Heart left ventricle (tissue), 16 donors: ENCODE measurements at regions not wholly inside any gene's neighbourhood (a gene's known extent, or its start where the extent isn't known, plus 50 kb on each side); places are given as distances from the start of the nearest gene placed in this dataset.

Experiments
- ATAC-seq, 4 donors: fragments of 200-7000 bp; cut with Tn5 transposase; one replicate each; pipeline ENCODE4 v1.9.1; 2020 to 2022; ENCODE audit warnings: moderate library complexity in 4 of 4, mild to moderate bottlenecking in 3 of 4, moderate number of reproducible peaks in 1 of 4
- DNase-seq, 5 donors: peaks; one replicate each; pipeline ENCODE4 v3.0.0-alpha.2; 2020
- H3K27ac ChIP-seq, 12 donors: fragments of 200-600 bp; sonication (generic) in 4 of 12; one replicate each; pipeline versions ENCODE4 v1.5.0 to v1.8.0; 2016 to 2022; ENCODE audit warnings: mild to moderate bottlenecking in 2 of 12
- H3K27me3 ChIP-seq, 9 donors: fragments of 200-600 bp; sonication (generic) in 2 of 9; one replicate each; pipeline versions ENCODE4 v1.5.1 to v1.8.0; 2016 to 2022; ENCODE audit warnings: mild to moderate bottlenecking in 3 of 9
- H3K36me3 ChIP-seq, 9 donors: fragments of 200-600 bp; sonication (generic) in 2 of 9; one replicate each; pipeline versions ENCODE4 v1.5.0 to v1.8.0; 2018 to 2022; ENCODE audit warnings: mild to moderate bottlenecking in 2 of 9
- H3K4me1 ChIP-seq, 12 donors: fragments of 200-600 bp; sonication (generic) in 4 of 12; one replicate each; pipeline versions ENCODE4 v1.5.0 to v1.8.0; 2016 to 2022; ENCODE audit warnings: mild to moderate bottlenecking in 3 of 12
- H3K4me3 ChIP-seq, 12 donors: fragments of 200-600 bp; sonication (generic) in 4 of 12; one replicate each; pipeline versions ENCODE4 v1.5.0 to v1.8.0; 2017 to 2022; ENCODE audit warnings: mild to moderate bottlenecking in 9 of 12, moderate library complexity in 4 of 12
- H3K9me3 ChIP-seq, 12 donors: fragments of 200-600 bp; sonication (generic) in 4 of 12; one replicate each; pipeline versions ENCODE4 v1.5.0 to v1.8.0; 2016 to 2022; ENCODE audit warnings: mild to moderate bottlenecking in 1 of 12
- POLR2A ChIP-seq, 2 donors: fragments of 450-650 bp; IDR thresholded peaks; one replicate each; pipeline ENCODE4 v1.6.1; 2017; ENCODE audit warnings: antibody characterized with exemption in 2 of 2, mild to moderate bottlenecking in 2 of 2, moderate library complexity in 2 of 2
- WGBS, 4 donors: extraction: QIAGEN DNeasy Blood & Tissue Kit in 2 of 4; methylation state at CpG; one replicate each; pipeline versions ENCODE4 v1.1.5 to v1.1.7; 2013 to 2018; 5-methylcytosine and 5-hydroxymethylcytosine counted together
- intact Hi-C, 10 donors: fragments of 100-400 bp; cut with DNase I; formaldehyde crosslinking; loops; one replicate each; pipeline versions ENCODE4 v1.11.1 to v1.14.2; 2022
- TF ChIP-seq, protein P1 (sequence below), 12 donors: fragments of 200-600 bp; sonication (generic) in 4 of 12; IDR thresholded peaks; one replicate each; pipeline versions ENCODE4 v1.5.0 to v1.8.0; 2018 to 2022; ENCODE audit warnings: antibody characterized with exemption in 12 of 12, mild to moderate bottlenecking in 5 of 12
- donor health status: ischemic (EF 13 %, LVEDD 7.1; RV severe dilation, severe dysfunction).
- donor health status: healthy with polysubstance abuse.
- donor health status: DM: no; HTN: yes; CAD: no.
- donor health status: DM: no; HTN: no; CAD: no.
- donor health status: ischemic (EF 25% LVEDD 6.9; RV normal size, moderate dysfunction).
- donor health status: ischemic (EF 25% LVEDD 5.7; RV mildly dilated, moderate dysfunction).
- donor health status: healthy.
- donor health status: DM: yes; HTN: yes; CAD: no.
- donor health status: ischemic (EF 35%, LVEDD 5.7; RV mildly dilated, moderate dysfunction).
- donor health status: nonischemic (EF 11% LVEDD 7.7; RV severe dilation, severe dysfunction).
- donor health status: DM: yes; HTN: yes; CAD: no.
- donor health status: PGD.
- donor health status: ischemic (EF 29% LVEDD 5.4; RV normal size, mild dysfunction).
- donor health status: nonischemic (EF 23%, LVEDD 6.1; RV moderate dilation, normal function).

GRCh38 chrX:139052461-139052860 is 340.9 kb upstream of the FGF13 start:
- H3K36me3 ChIP-seq = no peaks in the 10 kb centered on the region
- H3K27me3 ChIP-seq = no peaks in the 10 kb centered on the region
- TF ChIP-seq POLR2A (IDR thresholded peaks at IDR 0.05) = no peak
- TF ChIP-seq, protein P1, sequence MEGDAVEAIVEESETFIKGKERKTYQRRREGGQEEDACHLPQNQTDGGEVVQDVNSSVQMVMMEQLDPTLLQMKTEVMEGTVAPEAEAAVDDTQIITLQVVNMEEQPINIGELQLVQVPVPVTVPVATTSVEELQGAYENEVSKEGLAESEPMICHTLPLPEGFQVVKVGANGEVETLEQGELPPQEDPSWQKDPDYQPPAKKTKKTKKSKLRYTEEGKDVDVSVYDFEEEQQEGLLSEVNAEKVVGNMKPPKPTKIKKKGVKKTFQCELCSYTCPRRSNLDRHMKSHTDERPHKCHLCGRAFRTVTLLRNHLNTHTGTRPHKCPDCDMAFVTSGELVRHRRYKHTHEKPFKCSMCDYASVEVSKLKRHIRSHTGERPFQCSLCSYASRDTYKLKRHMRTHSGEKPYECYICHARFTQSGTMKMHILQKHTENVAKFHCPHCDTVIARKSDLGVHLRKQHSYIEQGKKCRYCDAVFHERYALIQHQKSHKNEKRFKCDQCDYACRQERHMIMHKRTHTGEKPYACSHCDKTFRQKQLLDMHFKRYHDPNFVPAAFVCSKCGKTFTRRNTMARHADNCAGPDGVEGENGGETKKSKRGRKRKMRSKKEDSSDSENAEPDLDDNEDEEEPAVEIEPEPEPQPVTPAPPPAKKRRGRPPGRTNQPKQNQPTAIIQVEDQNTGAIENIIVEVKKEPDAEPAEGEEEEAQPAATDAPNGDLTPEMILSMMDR (IDR thresholded peaks at IDR 0.05) = no peak
- H3K9me3 ChIP-seq = no peaks in the 10 kb centered on the region
- ATAC-seq (no peak), DNase-seq (no peak)
- WGBS, 4 donors = 52 to 80% (median 71%) methylated on average over 3 of the region's 3 CpGs
- intact Hi-C loops = no loop called here
- no peaks in the 10 kb centered on the region for H3K4me1 ChIP-seq
- no peak overlapping the region for H3K4me3 ChIP-seq
- H3K27ac ChIP-seq = no peak overlapping the region

- H3K27me3 ChIP-seq = no peaks in the 10 kb centered on the region
- H3K27ac ChIP-seq = no peak overlapping the region
- TF ChIP-seq POLR2A (IDR thresholded peaks at IDR 0.05) = no peak
- TF ChIP-seq, protein P1 (IDR thresholded peaks at IDR 0.05) = no peak
- H3K36me3 ChIP-seq = no peaks in the 10 kb centered on the region
- WGBS, 4 donors = 55 to 89% (median 74%) methylated on average over 1 of the region's 1 CpG
- no peaks in the 10 kb centered on the region for H3K4me1 ChIP-seq
- H3K9me3 ChIP-seq = peaks cover 0 to 6% (median 0%) of the 10 kb centered on the region in 12 donors
- ATAC-seq (no peak), DNase-seq (no peak)
- intact Hi-C loops = no loop called here
- H3K4me3 ChIP-seq = no peak overlapping the region
Observed at GRCh38 chrX:139049465-139049864, 337.9 kb upstream of the FGF13 start.

GRCh38 chrX:139044680-139045079 is 333.2 kb upstream of the FGF13 start:
- H3K4me3 ChIP-seq = no peak overlapping the region
- no peaks in the 10 kb centered on the region for H3K27me3 ChIP-seq
- intact Hi-C loops = no loop called here
- DNase-seq (no peak), ATAC-seq (no peak)
- H3K4me1 ChIP-seq = no peaks in the 10 kb centered on the region
- TF ChIP-seq, protein P1 (IDR thresholded peaks at IDR 0.05) = no peak
- no peak for TF ChIP-seq POLR2A (IDR thresholded peaks at IDR 0.05)
- H3K36me3 ChIP-seq = no peaks in the 10 kb centered on the region
- H3K9me3 ChIP-seq = peaks cover 0 to 6% (median 0%) of the 10 kb centered on the region in 12 donors
- H3K27ac ChIP-seq = no peak overlapping the region
- 67 to 85% (median 75%) methylated on average over 6 of the region's 6 CpGs for WGBS, 4 donors

- H3K9me3 ChIP-seq = no peaks in the 10 kb centered on the region
- intact Hi-C loops = no loop called here
- H3K36me3 ChIP-seq = no peaks in the 10 kb centered on the region
- ATAC-seq = no peak
- no peak overlapping the region for H3K4me3 ChIP-seq
- H3K4me1 ChIP-seq = no peaks in the 10 kb centered on the region
- TF ChIP-seq, protein P1 (IDR thresholded peaks at IDR 0.05) = no peak
- no peak for TF ChIP-seq POLR2A (IDR thresholded peaks at IDR 0.05)
- no peaks in the 10 kb centered on the region for H3K27me3 ChIP-seq
- no peak for DNase-seq
- H3K27ac ChIP-seq = no peak overlapping the region
Observed at GRCh38 chrX:139039041-139039440, 327.5 kb upstream of the FGF13 start.
